ENCODE measurements at regions not wholly inside any gene's neighbourhood (a gene's known extent, or its start where the extent isn't known, plus 50 kb on each side); places are given as distances from the start of the nearest gene placed in this dataset.
A peak's percentile ranks its signal among the peaks of the same experiment; 100 is the strongest.
"Not testable (repeated sequence)": the region's sequence is repeated elsewhere in the genome, so short reads cannot be mapped to it uniquely, and the experiment has no call there.

- DNase-seq (ENCODE audit: low read depth in 2 of 2): no peak
These were observed 146.7 kb upstream of the PFKP start for GRCh38 chr10:2920637-2921036.

GRCh38 chr10:2920168-2920567 lies 147.2 kb upstream of the PFKP start:
- DNase-seq (ENCODE audit: low read depth in 2 of 2): no peak

- no peak for DNase-seq (ENCODE audit: low read depth in 2 of 2)
These were observed 148.3 kb upstream of the PFKP start for GRCh38 chr10:2919016-2919415.

GRCh38 chr10:2918489-2918888 lies 148.9 kb upstream of the PFKP start:
- no peak for DNase-seq (ENCODE audit: low read depth in 2 of 2)

GRCh38 chr10:2917926-2918325 lies 149.4 kb upstream of the PFKP start:
- DNase-seq (ENCODE audit: low read depth in 2 of 2): no peak

GRCh38 chr10:2915412-2915811 lies 151.9 kb upstream of the PFKP start:
- no peak for DNase-seq (ENCODE audit: low read depth in 2 of 2)

- no peak for DNase-seq (ENCODE audit: low read depth in 2 of 2)
These were observed 152.6 kb upstream of the PFKP start for GRCh38 chr10:2914741-2915140.

- no peak for DNase-seq (ENCODE audit: low read depth in 2 of 2)
These were observed 153.9 kb upstream of the PFKP start for GRCh38 chr10:2913474-2913873.

- DNase-seq (ENCODE audit: low read depth in 2 of 2): no peak
These were observed 156.7 kb upstream of the PFKP start for GRCh38 chr10:2910656-2911055.

- DNase-seq (ENCODE audit: low read depth in 2 of 2): no peak
These were observed 157.4 kb upstream of the PFKP start for GRCh38 chr10:2909921-2910320.

GRCh38 chr10:2908851-2909630 lies 158.3 kb upstream of the PFKP start:
- peak in 1 of 2 donors; percentile 11 for DNase-seq (ENCODE audit: low read depth in 2 of 2)

- no peak for DNase-seq (ENCODE audit: low read depth in 2 of 2)
These were observed 160.4 kb upstream of the PFKP start for GRCh38 chr10:2906974-2907373.

- DNase-seq (ENCODE audit: low read depth in 2 of 2): no peak
These were observed 161.5 kb upstream of the PFKP start for GRCh38 chr10:2905851-2906250.

GRCh38 chr10:2900530-2900929 lies 166.8 kb upstream of the PFKP start:
- no peak for DNase-seq (ENCODE audit: low read depth in 2 of 2)

GRCh38 chr10:2899246-2899951 lies 167.9 kb upstream of the PFKP start:
- no peak for DNase-seq (ENCODE audit: low read depth in 2 of 2)

GRCh38 chr10:2898509-2898860 lies 168.9 kb upstream of the PFKP start:
- no peak for DNase-seq (ENCODE audit: low read depth in 2 of 2)

GRCh38 chr10:2897619-2898508 lies 169.5 kb upstream of the PFKP start:
- no peak for DNase-seq (ENCODE audit: low read depth in 2 of 2)

GRCh38 chr10:2896334-2896733 lies 171.0 kb upstream of the PFKP start:
- not testable (repeated sequence) for DNase-seq (ENCODE audit: low read depth in 2 of 2)

- DNase-seq (ENCODE audit: low read depth in 2 of 2): no peak
These were observed 171.7 kb upstream of the PFKP start for GRCh38 chr10:2895594-2896196.

- DNase-seq (ENCODE audit: low read depth in 2 of 2): no peak
These were observed 173.4 kb upstream of the PFKP start for GRCh38 chr10:2893991-2894390.

GRCh38 chr10:2893158-2893845 lies 174.0 kb upstream of the PFKP start:
- DNase-seq (ENCODE audit: low read depth in 2 of 2): no peak

- no peak for DNase-seq (ENCODE audit: low read depth in 2 of 2)
These were observed 175.6 kb upstream of the PFKP start for GRCh38 chr10:2891770-2892124.

Data from stimulated activated CD4-positive, alpha-beta T cell treated with anti-CD3 and anti-CD28 coated beads, Interleukin-4, amount 100 ng/mL, for 48 hours (primary cell).